HG03025 (cell line): ENCODE measurements at regions not wholly inside any gene's neighbourhood (a gene's known extent, or its start where the extent isn't known, plus 50 kb on each side); places are given as distances from the start of the nearest gene placed in this dataset.

Source experiments
- ATAC-seq: cut with Tn5 transposase; IDR thresholded peaks from one replicate; pipeline ENCODE4 v1.9.1; 2021; ENCODE audit warnings: mild to moderate bottlenecking, moderate library complexity; ENCODE audit not compliant: unreplicated experiment, low FRiP score

DNA sequence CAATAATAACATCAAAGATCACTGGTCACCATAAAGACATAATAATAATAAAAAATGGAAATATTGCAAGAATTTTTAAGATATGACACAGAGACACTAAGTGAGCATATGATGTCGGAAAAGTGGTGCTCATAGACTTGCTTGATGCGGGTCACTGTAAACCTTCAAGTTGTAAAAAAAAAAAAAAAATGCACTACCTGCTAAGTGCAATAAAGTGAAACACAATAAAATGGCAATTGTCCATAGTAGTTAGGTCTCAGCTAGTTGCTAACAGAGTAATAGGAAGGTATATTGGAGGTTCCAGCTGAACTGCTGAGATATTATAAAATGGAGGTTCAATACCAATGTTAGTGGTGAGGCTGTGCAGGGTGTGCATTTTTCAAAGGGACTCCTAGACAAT lies 146.6 kb upstream of the MRPS22 start:
- no peak for ATAC-seq

DNA sequence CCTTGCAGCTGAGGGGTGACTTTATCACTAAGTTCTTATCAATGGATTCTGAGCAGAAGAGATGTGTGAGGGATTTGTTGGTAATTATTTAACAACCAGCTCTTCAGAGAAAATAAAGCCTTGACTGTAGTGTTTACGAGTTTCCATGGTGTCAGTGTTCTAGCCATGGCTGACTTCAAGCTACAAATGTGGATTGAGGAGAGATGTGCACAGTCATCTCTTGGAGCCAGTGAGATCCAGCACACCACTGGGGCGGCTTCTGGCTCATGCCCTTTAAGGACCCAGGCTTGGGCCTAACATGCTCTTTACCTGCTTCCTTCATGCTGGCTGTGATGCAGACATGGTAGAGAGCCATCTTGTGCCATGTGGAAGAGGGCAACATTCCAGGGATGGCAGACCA lies 145.6 kb upstream of the MRPS22 start:
- no peak for ATAC-seq

DNA sequence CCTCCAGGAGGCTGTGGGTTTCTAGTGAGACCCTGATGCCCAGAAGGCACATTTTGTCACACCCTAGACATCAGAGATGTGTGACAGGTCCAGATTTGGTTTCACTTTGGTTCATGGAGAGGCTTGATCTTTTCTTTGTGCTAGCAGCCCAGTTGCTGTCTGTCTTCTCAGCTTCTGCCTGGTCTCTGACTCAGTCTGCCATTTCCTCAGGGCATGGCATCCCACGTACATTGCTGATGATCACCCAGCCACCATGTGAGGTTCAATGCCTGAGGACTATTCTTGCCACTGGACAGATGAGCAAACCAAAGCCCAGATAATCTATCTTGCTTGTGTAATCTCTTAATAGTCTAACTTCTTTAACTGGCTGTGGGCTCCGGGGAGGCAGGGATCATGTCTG lies 144.9 kb upstream of the MRPS22 start:
- no peak for ATAC-seq

DNA sequence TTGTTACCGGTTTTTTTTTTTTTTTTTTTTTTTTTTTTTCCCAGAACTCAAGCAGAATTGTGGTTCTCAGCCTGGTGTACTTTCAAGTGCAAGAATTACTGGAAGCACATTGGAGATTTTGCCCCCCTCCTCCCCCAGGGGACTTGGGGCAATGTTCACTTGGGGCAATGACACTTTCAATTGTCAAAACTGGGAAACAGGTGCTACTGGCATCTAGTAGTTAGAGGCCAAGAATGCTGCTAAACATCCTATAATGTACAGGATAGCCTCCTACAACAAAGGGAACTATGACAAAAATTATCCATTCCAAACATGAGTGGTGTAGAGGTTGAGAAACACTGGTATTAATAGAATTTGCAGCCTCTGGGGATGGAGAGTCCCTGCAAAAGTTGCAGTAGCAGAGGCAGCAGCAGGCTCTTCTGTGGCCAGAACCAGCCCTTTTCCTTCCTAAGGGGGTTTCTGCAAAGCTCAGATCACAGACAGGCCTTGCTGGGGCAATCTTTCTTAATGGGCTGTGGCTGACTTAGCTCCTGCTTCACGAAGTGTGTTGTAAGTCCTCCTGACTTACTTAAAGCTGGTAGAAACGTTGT lies 144.3 kb upstream of the MRPS22 start:
- ATAC-seq = no peak

GRCh38 chr3:139201446-139202225 lies 142.2 kb upstream of the MRPS22 start:
- no peak for ATAC-seq

- ATAC-seq = no peak
These were observed 141.4 kb upstream of the MRPS22 start for GRCh38 chr3:139202226-139202958.

DNA sequence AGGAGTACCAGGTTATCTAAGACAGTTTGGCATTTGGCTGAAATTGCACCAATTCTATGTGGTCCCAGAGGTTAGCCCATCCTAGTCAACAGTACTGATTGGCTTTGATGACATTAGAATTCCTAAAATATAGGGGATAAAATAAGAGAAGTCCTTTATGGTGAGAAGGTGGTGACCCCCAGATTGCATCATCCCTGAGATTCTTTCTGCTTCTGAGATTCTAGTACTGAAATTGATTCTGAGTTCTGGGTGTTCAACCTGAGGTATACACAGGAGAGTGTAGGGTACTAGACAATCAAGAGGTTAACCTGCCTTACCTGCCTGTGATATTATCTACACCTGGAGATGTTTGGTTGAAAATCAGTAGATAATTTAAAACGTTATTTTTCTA lies 140.9 kb upstream of the MRPS22 start:
- no peak for ATAC-seq

GRCh38 chr3:139203752-139204151 lies 140.1 kb upstream of the MRPS22 start:
- no peak for ATAC-seq

- no peak for ATAC-seq
These were observed 139.1 kb upstream of the MRPS22 start for GRCh38 chr3:139204728-139205127.

DNA sequence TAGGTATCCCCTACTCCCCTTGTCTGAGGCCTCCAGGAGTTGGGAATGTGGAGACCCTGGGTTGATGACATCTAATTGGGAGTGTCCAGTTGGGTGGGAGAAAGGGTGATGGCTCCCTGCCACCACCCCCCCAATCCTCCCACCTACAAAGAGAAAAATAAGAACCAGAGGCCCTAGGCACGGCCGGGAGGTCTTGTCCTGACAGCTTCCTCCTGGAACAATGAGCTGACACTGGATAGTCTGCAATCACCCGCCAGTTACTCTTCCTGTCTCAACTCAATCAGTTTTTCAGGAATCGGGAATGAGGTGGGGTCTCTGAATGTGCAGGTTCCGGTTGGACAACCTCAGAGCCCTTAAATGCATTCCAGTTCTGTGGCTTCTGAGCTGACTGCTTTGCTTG lies 129.9 kb upstream of the MRPS22 start:
- ATAC-seq = no peak

DNA sequence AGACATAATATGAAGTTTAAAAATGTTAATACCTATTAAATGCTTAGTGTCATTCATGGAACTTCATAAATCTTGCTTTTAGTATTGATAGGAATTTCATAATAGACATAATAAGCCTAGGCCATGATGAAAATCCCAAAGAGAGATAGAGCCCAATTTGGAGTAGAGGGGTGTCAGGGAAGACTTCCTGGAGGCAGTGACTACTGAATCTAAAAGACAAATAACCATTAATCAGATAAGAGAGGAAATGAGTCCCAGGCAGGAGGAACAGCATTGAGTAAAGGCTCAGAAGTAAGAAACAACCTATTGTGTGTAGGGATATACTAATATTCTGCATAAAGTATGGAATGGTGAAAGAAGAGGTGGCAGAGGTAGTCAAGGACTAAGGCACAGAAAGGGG lies 126.9 kb upstream of the MRPS22 start:
- ATAC-seq = no peak

DNA sequence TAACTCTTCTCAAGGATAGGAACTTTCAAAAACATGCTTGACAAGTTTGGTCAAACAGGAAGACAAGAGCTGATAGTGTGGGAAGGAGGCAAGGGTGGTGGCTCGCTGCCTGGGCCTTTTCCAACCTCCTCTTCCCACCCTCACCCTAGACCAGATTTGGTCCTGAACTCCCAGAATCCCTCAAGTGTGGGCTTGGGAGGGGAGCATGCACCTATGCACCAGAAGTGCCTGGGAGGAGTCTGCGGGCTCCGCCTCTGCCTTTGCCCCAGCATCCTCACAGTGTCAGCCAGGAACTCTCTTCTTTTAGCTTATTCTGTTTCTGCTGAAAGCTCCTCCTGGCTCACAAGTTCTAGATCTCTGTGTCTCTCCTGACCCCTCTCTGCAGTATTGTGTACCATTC lies 126.2 kb upstream of the MRPS22 start:
- no peak for ATAC-seq

- no peak for ATAC-seq
These were observed 125.8 kb upstream of the MRPS22 start for GRCh38 chr3:139218046-139218445.

GRCh38 chr3:139219463-139219862 lies 124.4 kb upstream of the MRPS22 start:
- ATAC-seq = no peak

GRCh38 chr3:139222100-139222657 lies 121.6 kb upstream of the MRPS22 start:
- no peak for ATAC-seq

GRCh38 chr3:139225548-139225947 lies 118.3 kb upstream of the MRPS22 start:
- ATAC-seq = no peak

- no peak for ATAC-seq
These were observed 117.1 kb upstream of the MRPS22 start for GRCh38 chr3:139226731-139227130.

DNA sequence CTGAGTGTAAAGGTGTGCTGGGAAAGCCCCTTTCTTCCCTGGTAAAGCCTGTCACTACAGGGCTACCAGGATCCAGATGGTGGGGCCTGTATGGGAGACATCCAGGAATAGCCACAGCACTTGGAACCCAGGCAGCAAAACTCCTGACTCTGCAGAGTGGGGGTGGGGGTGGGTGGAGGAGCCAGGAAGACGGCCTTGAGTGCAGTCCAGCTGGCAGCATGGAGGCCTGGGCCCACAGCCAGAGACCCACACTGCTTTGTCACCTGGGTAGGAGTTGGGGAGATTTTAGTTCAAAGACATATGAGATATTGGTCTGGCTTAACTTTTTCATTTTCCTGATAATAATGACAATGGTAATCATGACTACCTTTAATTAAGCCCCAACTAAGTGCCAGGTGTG lies 116.7 kb upstream of the MRPS22 start:
- no peak for ATAC-seq

GRCh38 chr3:139227827-139228226 lies 116.0 kb upstream of the MRPS22 start:
- no peak for ATAC-seq

DNA sequence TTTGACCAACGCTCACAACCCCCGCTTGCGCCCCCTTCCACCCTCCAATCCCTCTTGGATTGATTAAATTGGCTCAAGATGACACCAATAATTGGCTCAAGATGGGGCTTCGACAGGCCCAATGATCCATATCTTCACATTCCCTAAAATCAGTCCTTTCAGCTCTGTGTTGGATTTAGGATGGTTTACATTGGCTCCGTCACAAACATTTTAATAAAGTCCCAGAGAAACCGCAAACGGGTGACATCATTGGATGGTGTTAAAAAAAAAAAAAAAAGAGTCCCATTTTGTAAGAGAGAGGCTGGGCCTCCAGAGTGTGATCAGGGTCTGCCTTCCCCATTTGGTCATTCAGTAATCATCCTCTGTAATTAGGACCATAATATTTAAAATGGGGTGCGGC lies 113.4 kb upstream of the MRPS22 start:
- no peak for ATAC-seq

DNA sequence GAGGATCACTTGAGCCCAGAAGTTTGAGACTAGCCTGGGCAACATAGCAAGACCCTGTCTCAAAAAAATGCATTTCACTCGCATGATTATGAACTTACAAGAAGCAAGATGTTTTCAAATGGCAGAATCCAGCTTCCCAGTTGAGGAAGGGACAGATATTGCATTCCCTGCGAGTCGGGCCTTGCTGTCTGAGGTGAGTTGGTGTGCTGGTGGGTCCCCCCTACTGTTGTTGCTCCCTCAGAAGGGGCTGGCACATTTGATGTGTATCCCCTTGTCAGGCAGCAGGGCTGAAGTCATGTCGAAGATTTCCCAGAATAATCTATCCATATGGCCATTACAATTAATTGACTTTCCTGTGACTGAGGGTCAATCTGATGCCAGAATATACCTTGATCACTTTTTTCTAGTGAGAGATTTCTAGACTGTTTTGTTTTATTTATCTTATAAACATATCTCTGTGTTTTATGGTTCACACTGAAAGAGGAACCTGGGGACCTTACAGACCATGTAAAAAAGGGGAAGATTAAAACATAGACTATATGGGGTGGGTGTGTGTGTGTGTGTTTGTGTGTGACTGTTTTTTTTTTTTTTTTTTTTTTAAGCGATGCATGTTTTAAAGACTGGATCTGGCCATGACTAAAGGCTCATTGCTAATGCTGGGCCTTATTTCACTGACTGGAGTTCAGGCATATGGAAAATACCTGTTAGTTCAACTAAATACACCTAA lies 112.1 kb upstream of the MRPS22 start:
- ATAC-seq = no peak
